Transverse colon (tissue), 4 donors: ENCODE measurements at regions not wholly inside any gene's neighbourhood (a gene's known extent, or its start where the extent isn't known, plus 50 kb on each side); places are given as distances from the start of the nearest gene placed in this dataset.

Source experiments
- DNase-seq: peaks from one replicate; pipeline ENCODE4 v3.0.0-alpha.2; 2019
- H3K27ac ChIP-seq, 4 donors: fragments of 200-600 bp; sonication (generic); 2 replicates each; pipeline ENCODE4 v1.5.1; 2016 to 2018; ENCODE audit warnings: inconsistent platforms in 4 of 4
- H3K27me3 ChIP-seq: fragments of 200-600 bp; sonication (generic); 2 replicates; pipeline ENCODE4 v1.5.1; 2017; ENCODE audit warnings: inconsistent platforms
- H3K36me3 ChIP-seq, 4 donors: fragments of 200-600 bp; sonication (generic); 2 replicates each; pipeline ENCODE4 v1.5.1; 2017 to 2019; ENCODE audit warnings: inconsistent platforms in 4 of 4
- H3K4me1 ChIP-seq, 4 donors: fragments of 200-600 bp; sonication (generic); 2 replicates each; pipeline ENCODE4 v1.5.1; 2017 to 2020; ENCODE audit warnings: inconsistent platforms in 4 of 4
- H3K4me3 ChIP-seq, 4 donors: fragments of 200-600 bp; sonication (generic); 1 replicate in 1 of 4; 2 replicates in 3 of 4; pipeline versions ENCODE4 v1.5.1 to v1.6.1; 2017 to 2019; ENCODE audit warnings: inconsistent platforms in 4 of 4
- H3K9me3 ChIP-seq, 2 donors: fragments of 200-600 bp; sonication (generic); 2 replicates each; pipeline ENCODE4 v1.5.1; 2017 to 2019; ENCODE audit warnings: inconsistent platforms in 2 of 2
- EP300 ChIP-seq: sonication (generic); formaldehyde crosslinking; IDR thresholded peaks from one replicate; pipeline ENCODE4 v1.6.1; 2017; ENCODE audit warnings: antibody characterized with exemption, low read depth
- POLR2A ChIP-seq: fragments of 450-650 bp; IDR thresholded peaks from one replicate; pipeline ENCODE4 v1.6.1; 2016; ENCODE audit warnings: antibody characterized with exemption, mild to moderate bottlenecking, moderate library complexity
- POLR2AphosphoS5 ChIP-seq, 3 donors: sonication (generic); formaldehyde crosslinking; IDR thresholded peaks; one replicate each; pipeline ENCODE4 v1.6.1; 2016; ENCODE audit warnings: antibody characterized with exemption in 3 of 3
- WGBS, 2 donors: methylation state at CpG; one replicate each; pipeline ENCODE4 v1.1.5; 2018; ENCODE audit warnings: low coverage in 1 of 2; 5-methylcytosine and 5-hydroxymethylcytosine counted together
- in situ Hi-C, 4 donors: fragments of 200-750 bp; cut with MboI; loops; one replicate each; pipeline versions ENCODE4 v1.15.0 to v1.15.1; 2017; ENCODE audit warnings: low sequenced_read_pairs in 3 of 4, low pct_ligation_motif_present in 1 of 4, low pct_unique_long_range_greater_than_20kb in 1 of 4
- intact Hi-C: fragments of 100-400 bp; cut with DNase I; formaldehyde crosslinking; loops from one replicate; pipeline ENCODE4 v1.15.1; 2023; ENCODE audit warnings: low total_unique reads
- TF ChIP-seq, protein P1 (sequence below), 5 experiments: fragments of 200-600 bp in 3 of 5; fragments of 450-650 bp in 2 of 5; sonication (generic) in 3 of 5; IDR thresholded peaks; 1 replicate in 2 of 5; 2 replicates in 3 of 5; pipeline ENCODE4 v1.5.1; 2016 to 2017; ENCODE audit warnings: antibody characterized with exemption in 5 of 5, inconsistent platforms in 3 of 5, mild to moderate bottlenecking in 2 of 5, moderate library complexity in 1 of 5

DNA sequence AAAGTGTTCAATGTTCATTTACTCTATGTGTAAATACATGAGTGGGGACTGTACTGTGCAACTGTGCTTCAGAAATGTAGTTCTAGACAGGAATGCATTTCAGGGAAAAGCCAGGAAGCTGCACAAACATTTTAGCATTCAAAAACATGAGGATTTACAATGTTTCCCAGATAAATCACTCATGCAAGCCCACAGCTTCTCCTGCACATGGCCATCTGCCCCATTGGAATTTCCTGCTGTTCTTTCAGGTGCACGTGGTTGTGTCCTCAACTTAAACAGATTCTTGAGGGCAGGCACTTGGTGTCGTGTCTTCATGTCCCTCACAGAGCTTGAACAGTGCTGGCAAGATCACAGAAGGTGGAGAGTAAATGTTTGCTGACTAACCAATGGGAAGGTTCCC lies 101.5 kb downstream of the UNC5CL start:
- no peaks in the 10 kb centered on the region for H3K4me1 ChIP-seq
- no peak overlapping the region for H3K27ac ChIP-seq
- no peaks in the 10 kb centered on the region for H3K9me3 ChIP-seq
- TF ChIP-seq, protein P1, sequence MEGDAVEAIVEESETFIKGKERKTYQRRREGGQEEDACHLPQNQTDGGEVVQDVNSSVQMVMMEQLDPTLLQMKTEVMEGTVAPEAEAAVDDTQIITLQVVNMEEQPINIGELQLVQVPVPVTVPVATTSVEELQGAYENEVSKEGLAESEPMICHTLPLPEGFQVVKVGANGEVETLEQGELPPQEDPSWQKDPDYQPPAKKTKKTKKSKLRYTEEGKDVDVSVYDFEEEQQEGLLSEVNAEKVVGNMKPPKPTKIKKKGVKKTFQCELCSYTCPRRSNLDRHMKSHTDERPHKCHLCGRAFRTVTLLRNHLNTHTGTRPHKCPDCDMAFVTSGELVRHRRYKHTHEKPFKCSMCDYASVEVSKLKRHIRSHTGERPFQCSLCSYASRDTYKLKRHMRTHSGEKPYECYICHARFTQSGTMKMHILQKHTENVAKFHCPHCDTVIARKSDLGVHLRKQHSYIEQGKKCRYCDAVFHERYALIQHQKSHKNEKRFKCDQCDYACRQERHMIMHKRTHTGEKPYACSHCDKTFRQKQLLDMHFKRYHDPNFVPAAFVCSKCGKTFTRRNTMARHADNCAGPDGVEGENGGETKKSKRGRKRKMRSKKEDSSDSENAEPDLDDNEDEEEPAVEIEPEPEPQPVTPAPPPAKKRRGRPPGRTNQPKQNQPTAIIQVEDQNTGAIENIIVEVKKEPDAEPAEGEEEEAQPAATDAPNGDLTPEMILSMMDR (IDR thresholded peaks at IDR 0.05) = no peak
- no peak for TF ChIP-seq POLR2A
- WGBS, 2 donors = 57% methylated on average over 2 of the region's 2 CpGs; no CpG with 5 or more reads in 1 of the 2 donors
- H3K27me3 ChIP-seq = no peaks in the 10 kb centered on the region
- intact Hi-C loops = no loop called here
- no peak overlapping the region for H3K4me3 ChIP-seq
- H3K36me3 ChIP-seq = no peaks in the 10 kb centered on the region
- no peak for DNase-seq
- in situ Hi-C loops = no loop called here

DNA sequence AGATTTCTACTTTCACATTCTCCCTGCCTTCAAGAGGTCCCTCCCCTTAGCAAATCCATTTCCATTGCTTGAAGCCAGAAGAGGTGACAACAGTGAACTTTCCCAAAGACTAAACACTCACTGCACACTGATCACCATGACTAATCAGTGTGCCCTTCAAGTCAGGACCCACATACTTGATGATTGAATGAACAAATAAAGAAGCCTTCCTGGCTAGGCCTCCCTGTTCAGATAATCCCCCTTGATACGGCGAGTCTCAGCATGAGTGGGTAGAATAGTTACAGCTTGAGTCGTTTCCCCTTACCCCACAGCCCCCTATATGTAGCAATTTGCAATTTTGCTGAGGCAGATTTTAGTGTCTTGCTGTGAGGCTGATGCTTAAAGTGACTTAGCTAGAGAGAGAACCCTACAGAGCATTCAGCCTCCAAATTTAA lies 102.2 kb downstream of the UNC5CL start:
- Histone ChIP-seq H3K36me3 (no peaks in the 10 kb centered on the region), H3K9me3 (no peaks in the 10 kb centered on the region), H3K4me1 (no peaks in the 10 kb centered on the region), H3K27me3 (no peaks in the 10 kb centered on the region), H3K4me3 (no peak overlapping the region), H3K27ac (no peak overlapping the region)
- 93% methylated on average over 3 of the region's 3 CpGs; no CpG with 5 or more reads in 1 of the 2 donors for WGBS, 2 donors
- in situ Hi-C loops = no loop called here
- DNase-seq = no peak
- TF ChIP-seq, protein P1 (IDR thresholded peaks at IDR 0.05) = no peak
- TF ChIP-seq EP300 (no peak), POLR2AphosphoS5 (IDR thresholded peaks at IDR 0.05) (no peak), POLR2A (no peak)
- intact Hi-C loops = no loop called here

DNA sequence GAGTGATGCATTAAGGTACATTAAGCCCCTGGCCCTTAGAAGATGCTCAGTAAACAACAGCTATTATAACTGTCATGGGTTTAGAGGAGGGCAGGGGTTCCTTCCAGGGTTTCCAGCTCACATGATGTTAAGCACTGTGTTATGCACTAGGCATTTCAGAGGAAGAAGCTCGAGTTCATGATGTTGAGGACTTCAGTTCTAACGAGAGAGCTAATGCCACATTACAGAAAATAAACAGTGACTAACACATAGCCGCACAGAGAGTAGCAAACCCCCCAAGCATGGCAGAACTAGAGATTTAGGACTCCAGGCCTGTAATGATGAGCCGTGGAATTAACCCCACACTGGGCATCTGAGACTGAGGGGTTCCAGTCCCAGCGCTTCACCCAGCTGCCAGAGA lies 105.2 kb downstream of the UNC5CL start:
- no peak overlapping the region for H3K4me3 ChIP-seq
- TF ChIP-seq EP300 (no peak), POLR2A (no peak)
- TF ChIP-seq, protein P1 (IDR thresholded peaks at IDR 0.05) = no peak
- in situ Hi-C loops = no loop called here
- intact Hi-C loops = no loop called here
- H3K9me3 ChIP-seq = no peaks in the 10 kb centered on the region
- no peak for DNase-seq
- no peaks in the 10 kb centered on the region for H3K27me3 ChIP-seq
- H3K27ac ChIP-seq = no peak overlapping the region
- no peaks in the 10 kb centered on the region for H3K36me3 ChIP-seq
- no peaks in the 10 kb centered on the region for H3K4me1 ChIP-seq
- 82 to 95% methylated on average over 4 to 5 of the region's 5 CpGs for WGBS, 2 donors

DNA sequence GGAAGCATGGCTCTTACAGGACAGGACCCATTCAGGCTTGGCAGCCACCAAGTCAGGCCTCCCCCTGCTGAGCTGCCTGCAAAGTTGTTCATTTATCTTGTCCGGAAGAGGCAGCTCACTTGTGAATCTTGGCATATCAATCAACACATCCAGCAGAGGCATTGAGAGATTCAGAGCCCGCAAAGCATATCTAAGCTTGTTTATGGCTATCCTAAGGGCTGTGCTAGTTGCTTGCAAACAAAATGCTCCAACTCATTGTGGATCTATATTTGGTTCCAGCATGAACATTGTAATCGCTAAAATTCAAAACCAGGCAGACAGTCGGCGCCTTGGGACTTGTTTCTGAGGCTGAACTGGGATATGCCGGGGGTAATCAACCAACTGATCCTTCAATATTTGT lies 106.1 kb downstream of the UNC5CL start:
- in situ Hi-C loops = no loop called here

More for the DNA sequence above, 106.1 kb downstream of the UNC5CL start:
- Histone ChIP-seq H3K27ac (no peak overlapping the region), H3K27me3 (no peaks in the 10 kb centered on the region), H3K9me3 (no peaks in the 10 kb centered on the region), H3K4me3 (no peak overlapping the region), H3K4me1 (no peaks in the 10 kb centered on the region), H3K36me3 (no peaks in the 10 kb centered on the region)
- no peak for TF ChIP-seq EP300
- TF ChIP-seq POLR2AphosphoS5 (IDR thresholded peaks at IDR 0.05) = no peak
- no peak for TF ChIP-seq POLR2A
- TF ChIP-seq, protein P1 (IDR thresholded peaks at IDR 0.05) = no peak
- DNase-seq = no peak
- intact Hi-C loops = no loop called here
- whole genome bisulfite sequencing, 2 donors = 96 to 97% methylated on average over 5 to 6 of the region's 6 CpGs
